COR-L47 (cell line): ENCODE measurements at regions not wholly inside any gene's neighbourhood (a gene's known extent, or its start where the extent isn't known, plus 50 kb on each side); places are given as distances from the start of the nearest gene placed in this dataset.
"Not testable (repeated sequence)": the region's sequence is repeated elsewhere in the genome, so short reads cannot be mapped to it uniquely, and the experiment has no call there.

Experiments
- DNase-seq: peaks from one replicate; lab custom pipeline; 2025; lab: John Stamatoyannopoulos, UW

DNA sequence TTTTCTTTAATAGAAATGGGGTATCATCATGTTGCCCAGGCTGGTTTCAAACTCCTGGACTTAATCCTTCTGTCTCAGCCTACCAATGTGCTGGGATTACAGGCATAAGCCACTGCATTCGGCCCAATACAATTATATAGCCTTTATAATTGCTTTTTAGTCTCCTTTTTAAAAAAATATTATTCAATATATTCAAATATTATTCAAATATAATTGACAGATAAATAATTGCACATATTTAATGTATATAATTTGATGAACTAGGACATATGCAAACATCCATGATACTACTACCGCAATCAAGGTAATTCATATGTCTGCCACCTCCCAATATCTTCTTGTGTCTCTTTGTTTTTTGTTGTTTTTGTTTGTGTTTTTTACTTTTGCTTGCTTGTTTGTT, 894.2 kb upstream of the PTPRD start:
- no peak for DNase-seq

DNA sequence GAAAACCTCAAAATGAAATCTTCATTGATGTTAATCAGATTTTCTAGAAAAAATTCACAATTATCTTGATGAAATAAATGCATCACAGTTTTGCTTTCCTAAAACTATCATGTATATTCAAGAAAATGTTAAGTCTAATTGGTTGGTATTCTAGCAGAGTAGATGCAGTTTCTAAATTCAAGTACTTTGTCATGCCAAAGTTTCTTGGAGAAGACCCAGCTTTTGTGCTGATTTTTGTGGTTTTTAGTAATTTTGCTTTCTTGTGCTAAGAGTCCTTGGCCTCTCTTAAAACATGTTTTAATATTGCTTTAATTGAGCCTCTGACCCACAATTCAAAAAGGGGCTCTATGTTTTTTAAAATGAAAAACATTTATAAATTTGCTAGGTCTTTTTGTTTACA, 924.8 kb upstream of the PTPRD start:
- no peak for DNase-seq

GRCh38 chr9:11542781-11543180, 930.0 kb upstream of the PTPRD start:
- no peak for DNase-seq

DNA sequence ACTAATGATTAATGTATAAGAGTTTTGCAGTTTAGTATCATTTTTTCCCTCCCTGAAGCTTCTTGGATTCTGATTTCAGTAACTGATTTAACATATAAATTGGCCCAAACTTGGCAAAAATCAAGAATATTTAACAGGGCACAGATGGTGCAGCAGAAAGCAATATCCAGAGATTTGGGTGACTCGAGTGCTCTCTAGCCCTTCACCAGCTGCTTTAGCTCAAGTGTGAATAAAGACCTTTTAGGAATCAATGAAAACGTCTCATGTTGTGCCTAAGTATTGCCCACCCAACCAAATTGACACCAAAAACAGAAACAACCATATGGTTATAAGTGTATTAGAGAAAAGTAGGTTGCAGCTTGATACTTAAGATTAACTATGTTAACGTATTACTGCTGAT, 933.4 kb upstream of the PTPRD start:
- no peak for DNase-seq

GRCh38 chr9:11549311-11549794, 936.6 kb upstream of the PTPRD start:
- DNase-seq = no peak

DNA sequence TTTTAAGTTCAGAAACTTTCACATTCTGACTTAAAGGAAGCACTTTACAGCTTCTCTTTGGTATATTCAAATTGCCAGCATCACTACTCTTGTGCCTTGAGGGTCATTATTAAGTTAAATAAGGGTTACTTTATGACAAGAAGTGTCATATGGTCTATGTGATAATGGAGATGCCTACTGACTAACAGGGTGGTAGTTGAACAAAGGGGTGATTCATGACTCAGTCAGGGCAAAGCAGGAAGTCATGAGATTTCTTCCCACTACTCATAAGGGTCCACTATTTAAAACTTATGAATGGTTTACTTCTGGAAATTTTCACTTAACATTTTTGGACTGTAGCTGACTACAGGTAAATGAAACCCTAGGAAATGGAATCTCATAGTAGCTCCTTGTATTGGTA, 938.3 kb upstream of the PTPRD start:
- DNase-seq = no peak

DNA sequence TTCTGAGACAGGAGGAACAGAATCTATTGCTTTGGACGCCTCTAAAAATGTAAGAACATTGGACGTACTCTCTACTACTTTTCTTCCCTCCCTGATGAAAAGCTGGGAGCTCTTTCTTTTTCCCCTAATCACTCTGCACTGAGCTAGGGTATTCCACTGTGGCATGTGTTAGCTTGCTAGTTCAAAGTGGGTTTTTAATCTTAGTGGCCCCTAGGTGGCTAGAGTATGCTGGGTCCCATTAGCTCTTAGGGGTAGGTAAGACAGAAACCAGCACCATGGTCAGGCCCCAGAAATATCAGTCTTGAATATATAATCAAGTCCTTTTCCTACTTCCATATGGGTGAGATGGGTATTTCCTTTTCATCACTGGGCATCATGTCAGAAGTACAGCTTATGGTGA, 945.2 kb upstream of the PTPRD start:
- DNase-seq = no peak

- no peak for DNase-seq
Measured at GRCh38 chr9:11559001-11559776, 946.4 kb upstream of the PTPRD start.

GRCh38 chr9:11577522-11577921, 964.7 kb upstream of the PTPRD start:
- DNase-seq = no peak

DNA sequence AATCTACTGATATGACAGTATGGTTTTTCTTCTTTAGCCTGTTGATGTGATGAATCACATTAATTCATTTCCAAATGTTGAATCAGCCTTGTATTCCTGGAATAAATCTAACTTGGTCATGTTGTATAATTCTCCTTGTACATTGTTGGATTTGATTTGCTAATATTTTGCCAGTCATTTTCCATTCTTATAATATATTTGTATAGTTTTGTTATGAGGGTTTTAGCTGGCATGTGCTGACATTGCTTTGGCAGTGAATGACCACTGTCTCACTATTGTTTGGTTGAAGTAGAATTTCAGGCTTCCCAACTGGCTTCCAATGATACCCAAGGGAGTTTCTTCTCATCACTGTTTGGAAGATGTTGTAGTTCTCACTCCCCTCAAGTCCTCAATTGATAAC, 983.0 kb upstream of the PTPRD start:
- no peak for DNase-seq

DNA sequence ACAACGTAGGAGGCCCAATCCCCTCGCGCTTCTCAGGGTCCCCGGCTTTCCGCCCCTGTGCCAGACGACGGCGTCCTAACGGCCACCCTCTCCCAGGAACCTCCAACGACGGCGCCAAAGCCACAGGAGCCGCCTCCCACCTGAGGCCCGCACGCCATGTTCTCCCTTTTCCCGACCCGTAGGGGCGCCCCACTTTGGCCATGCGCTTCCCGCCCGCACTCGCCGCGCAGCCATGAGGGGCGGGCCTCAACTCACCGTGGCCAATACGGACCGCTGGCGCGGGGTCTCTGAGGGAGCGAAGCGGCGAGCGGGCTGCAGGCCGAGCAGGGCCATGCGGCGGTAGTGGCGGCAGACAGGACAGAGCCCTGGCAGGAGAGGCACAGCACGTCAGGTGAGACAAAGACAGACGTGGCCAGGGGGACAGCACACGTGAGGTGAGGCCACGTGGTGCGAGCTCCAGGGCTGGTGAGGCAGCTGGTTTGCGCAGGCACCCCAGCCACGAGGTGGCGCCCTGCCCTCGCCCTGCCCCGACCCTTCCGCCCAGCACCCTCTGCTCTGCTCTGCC, 1005.5 kb upstream of the PTPRD start:
- no peak for DNase-seq

GRCh38 chr9:11632691-11633090, 1019.9 kb upstream of the PTPRD start:
- no peak for DNase-seq

GRCh38 chr9:11646831-11647230, 1034.0 kb upstream of the PTPRD start:
- DNase-seq = no peak

- no peak for DNase-seq
Measured at GRCh38 chr9:11653867-11654266, 1039.3 kb upstream of the TYRP1 start.

DNA sequence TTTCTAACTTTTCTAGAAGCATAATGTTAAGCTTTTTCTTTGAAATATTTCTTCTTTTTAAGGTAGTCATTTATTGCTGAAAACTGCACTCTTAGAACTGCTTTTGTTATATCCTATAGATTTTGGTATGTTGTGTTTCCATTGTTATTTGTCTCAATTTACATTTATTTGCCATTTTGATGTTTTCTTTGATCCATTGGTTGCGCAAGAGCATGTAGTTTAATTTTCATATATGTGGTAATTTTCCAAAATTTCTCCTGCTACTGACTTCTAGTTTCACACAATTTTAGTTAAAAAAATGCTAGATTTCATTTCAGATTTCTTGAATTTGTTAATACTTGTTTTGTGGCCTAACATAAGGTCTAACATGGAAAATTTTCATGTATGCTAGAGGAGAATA, 1029.3 kb upstream of the TYRP1 start:
- no peak for DNase-seq

- DNase-seq = no peak
Measured at GRCh38 chr9:11676821-11677220, 1016.4 kb upstream of the TYRP1 start.

DNA sequence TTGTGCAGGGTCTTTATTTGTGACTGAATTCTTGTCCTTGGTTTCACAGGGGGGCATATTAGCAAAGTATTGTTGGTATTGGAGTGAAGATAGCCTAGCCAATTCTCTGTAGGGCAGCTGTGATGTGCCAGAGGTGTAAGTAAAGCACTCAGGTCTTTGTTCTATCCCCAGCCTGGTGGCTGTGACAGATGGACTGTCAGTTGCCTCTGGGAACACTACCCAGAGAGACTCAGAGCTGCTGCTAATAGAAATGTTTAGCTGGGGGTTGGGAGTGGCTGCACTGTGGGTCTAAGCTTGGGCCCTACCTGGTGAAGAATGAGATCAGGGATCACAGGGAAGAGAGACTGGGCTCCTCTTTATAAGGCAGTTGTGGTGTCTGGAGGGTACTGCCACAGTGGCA, 1006.5 kb upstream of the TYRP1 start:
- DNase-seq = no peak

GRCh38 chr9:11697126-11697525, 996.1 kb upstream of the TYRP1 start:
- no peak for DNase-seq

GRCh38 chr9:11701706-11702105, 991.5 kb upstream of the TYRP1 start:
- no peak for DNase-seq

GRCh38 chr9:11702548-11702947, 990.6 kb upstream of the TYRP1 start:
- no peak for DNase-seq

DNA sequence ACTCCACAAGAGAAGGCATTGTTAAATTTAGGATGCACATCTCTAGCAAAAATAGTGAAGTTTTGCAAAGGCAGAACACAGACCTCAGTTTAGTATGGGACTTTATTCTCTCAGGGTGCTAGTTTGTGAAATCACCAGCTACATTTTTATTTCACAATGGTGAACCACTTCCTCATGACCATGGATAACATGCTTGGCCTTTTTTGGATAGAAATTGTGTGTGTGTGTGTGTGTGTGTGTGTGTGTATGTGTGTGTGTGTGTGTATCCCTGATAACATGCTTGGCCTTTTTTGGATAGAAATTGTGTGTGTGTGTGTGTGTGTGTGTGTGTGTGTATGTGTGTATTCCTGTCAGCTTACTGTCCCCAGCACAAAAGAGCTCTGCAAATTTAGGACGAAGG, 989.0 kb upstream of the TYRP1 start:
- DNase-seq = not testable (repeated sequence)

DNA sequence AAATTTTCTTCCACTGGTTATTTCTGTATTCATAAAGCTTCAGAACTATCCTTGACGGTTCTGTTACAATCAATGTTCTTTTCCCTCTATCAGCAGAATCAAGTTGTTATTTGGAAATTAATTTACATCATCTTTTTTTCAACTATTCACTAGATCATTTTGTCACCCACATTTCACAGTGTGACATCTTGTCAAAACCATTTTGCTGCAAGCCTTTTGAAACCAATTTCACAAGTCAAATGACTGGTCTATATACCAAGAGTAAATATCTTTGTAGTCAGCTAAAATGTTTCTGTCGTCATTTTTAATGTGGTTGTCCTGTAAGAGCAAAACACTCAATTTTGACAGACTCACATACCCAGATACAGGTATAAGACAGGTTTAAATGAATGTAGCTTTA, 984.3 kb upstream of the TYRP1 start:
- no peak for DNase-seq

DNA sequence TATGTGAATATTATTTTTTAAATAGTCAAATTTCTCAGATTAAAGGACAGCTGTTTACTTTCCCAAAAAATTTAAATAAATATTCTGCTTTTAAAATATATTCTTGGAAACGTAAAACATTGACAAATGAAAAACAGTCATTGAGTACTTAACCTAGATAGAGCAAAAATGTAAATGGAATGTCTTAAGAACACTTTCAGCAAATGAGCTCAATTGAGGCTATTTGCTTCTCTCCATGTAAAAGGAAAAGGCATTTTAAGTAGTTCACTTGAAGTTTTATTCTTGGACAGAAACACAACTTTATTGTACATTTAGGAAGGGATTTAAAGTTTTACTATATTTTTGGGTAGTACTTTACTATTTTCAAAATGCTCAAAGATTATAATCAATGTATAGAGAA, 983.6 kb upstream of the TYRP1 start:
- DNase-seq = no peak

- no peak for DNase-seq
Measured at GRCh38 chr9:11713077-11713476, 980.1 kb upstream of the TYRP1 start.
